ENCODE measurements at regions not wholly inside any gene's neighbourhood (a gene's known extent, or its start where the extent isn't known, plus 50 kb on each side); places are given as distances from the start of the nearest gene placed in this dataset.

DNA sequence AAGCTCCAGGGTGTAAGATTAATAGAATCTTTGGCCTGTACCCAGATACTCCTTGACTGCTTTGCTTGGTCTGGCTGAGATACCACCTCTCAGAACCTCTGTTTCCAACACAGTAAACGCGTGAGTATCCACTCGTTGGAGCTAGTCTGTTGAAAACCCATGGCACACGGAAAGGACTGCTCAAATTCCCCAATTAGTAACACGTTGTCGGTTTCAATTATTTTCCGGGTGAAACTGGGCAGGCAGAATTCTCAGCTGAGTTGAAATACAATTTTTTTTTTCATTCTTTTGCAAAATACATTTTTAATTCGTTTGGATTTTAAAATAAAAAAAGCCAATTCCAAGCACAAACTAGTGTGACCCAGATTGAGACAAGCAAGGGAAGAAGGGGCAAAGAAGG is 120.5 kb downstream of the MAF start:
- H3K9me3 ChIP-seq (ENCODE audit: insufficient read depth, low read depth, low read length): no peaks in the 10 kb centered on the region
- no peaks in the 10 kb centered on the region for H3K79me2 ChIP-seq (ENCODE audit: control insufficient read depth, insufficient read depth, low read length, poor library complexity)
- no peak overlapping the region for H3K9ac ChIP-seq (ENCODE audit: low read length)
- no CpG with 5 or more reads among the region's 8 CpGs for WGBS (ENCODE audit: extremely low coverage, insufficient coverage, insufficient read length)
- H4K8ac ChIP-seq (ENCODE audit: low read depth, low read length): no peak overlapping the region
- no peaks in the 10 kb centered on the region for H3K36me3 ChIP-seq (ENCODE audit: control insufficient read depth in 1 of 2, insufficient read depth in 2 of 2, low read length in 2 of 2)
- H3K79me1 ChIP-seq (ENCODE audit: low read length): no peaks in the 10 kb centered on the region
- no peak overlapping the region for H4K12ac ChIP-seq (ENCODE audit: low read depth, low read length)
- H3K4me3 ChIP-seq (ENCODE audit: low read depth, low read length): no peak overlapping the region
- no peak overlapping the region for H4K91ac ChIP-seq (ENCODE audit: low read depth, low read length)
- no peak overlapping the region for H2AK5ac ChIP-seq (ENCODE audit: low read length)
- no peak overlapping the region for H2BK12ac ChIP-seq (ENCODE audit: low read length)
- no peak overlapping the region for H2BK120ac ChIP-seq (ENCODE audit: insufficient read depth, low read length, poor library complexity)
- no peak overlapping the region for H2AFZ ChIP-seq (ENCODE audit: insufficient read depth, low read length, poor library complexity)
- no peak overlapping the region for H3K4me2 ChIP-seq (ENCODE audit: low read length)
- H2BK5ac ChIP-seq (ENCODE audit: low read depth, low read length, poor library complexity): no peak overlapping the region
- H3K18ac ChIP-seq (ENCODE audit: low read length): no peak overlapping the region
- H3K27me3 ChIP-seq (ENCODE audit: insufficient read depth, low read length): no peaks in the 10 kb centered on the region
- DNase-seq: no peak
- no peak overlapping the region for H3K23ac ChIP-seq (ENCODE audit: low read length)
- no peak overlapping the region for H3K4ac ChIP-seq (ENCODE audit: low read depth, low read length)
- no peaks in the 10 kb centered on the region for H3K4me1 ChIP-seq (ENCODE audit: control insufficient read depth in 1 of 2, insufficient read depth in 2 of 2, low read length in 2 of 2)
- no peak overlapping the region for H3K27ac ChIP-seq (ENCODE audit: low read depth, low read length)
- H3K14ac ChIP-seq (ENCODE audit: low read length): no peak overlapping the region

DNA sequence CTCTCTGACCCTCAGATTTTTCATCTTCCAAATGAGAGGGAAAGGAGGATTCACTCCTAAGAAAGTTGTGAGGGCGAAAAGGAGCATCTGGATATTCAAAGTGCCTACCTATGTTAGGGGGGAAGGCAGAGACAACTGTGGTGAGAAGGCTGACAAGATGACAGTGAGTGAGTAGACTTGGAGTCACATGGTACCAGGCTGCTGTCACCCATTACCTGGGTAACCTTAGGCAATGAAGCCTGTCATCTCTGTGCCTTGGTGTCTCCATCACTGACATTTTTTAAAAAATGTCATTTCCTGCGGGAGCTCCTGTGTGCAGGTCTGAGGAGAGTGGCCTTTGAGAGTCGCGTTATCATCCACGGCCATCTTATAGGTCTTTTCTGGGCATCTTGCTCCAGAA is 124.0 kb downstream of the MAF start:
- Histone ChIP-seq H2BK12ac (ENCODE audit: low read length) (no peak overlapping the region), H3K27me3 (ENCODE audit: insufficient read depth, low read length) (no peaks in the 10 kb centered on the region), H4K91ac (ENCODE audit: low read depth, low read length) (no peak overlapping the region), H2BK120ac (ENCODE audit: insufficient read depth, low read length, poor library complexity) (no peak overlapping the region), H3K27ac (ENCODE audit: low read depth, low read length) (no peak overlapping the region), H3K4me3 (ENCODE audit: low read depth, low read length) (no peak overlapping the region), H2BK5ac (ENCODE audit: low read depth, low read length, poor library complexity) (no peak overlapping the region), H3K9ac (ENCODE audit: low read length) (no peak overlapping the region), H3K79me2 (ENCODE audit: control insufficient read depth, insufficient read depth, low read length, poor library complexity) (no peaks in the 10 kb centered on the region), H3K9me3 (ENCODE audit: insufficient read depth, low read depth, low read length) (no peaks in the 10 kb centered on the region), H3K14ac (ENCODE audit: low read length) (no peak overlapping the region), H3K23ac (ENCODE audit: low read length) (no peak overlapping the region), H3K79me1 (ENCODE audit: low read length) (no peaks in the 10 kb centered on the region), H3K36me3 (ENCODE audit: control insufficient read depth in 1 of 2, insufficient read depth in 2 of 2, low read length in 2 of 2) (no peaks in the 10 kb centered on the region), H4K12ac (ENCODE audit: low read depth, low read length) (no peak overlapping the region), H3K4me2 (ENCODE audit: low read length) (no peak overlapping the region), H4K8ac (ENCODE audit: low read depth, low read length) (no peak overlapping the region), H3K4ac (ENCODE audit: low read depth, low read length) (no peak overlapping the region), H3K18ac (ENCODE audit: low read length) (no peak overlapping the region), H2AK5ac (ENCODE audit: low read length) (no peak overlapping the region), H3K4me1 (ENCODE audit: control insufficient read depth in 1 of 2, insufficient read depth in 2 of 2, low read length in 2 of 2) (no peaks in the 10 kb centered on the region), H2AFZ (ENCODE audit: insufficient read depth, low read length, poor library complexity) (no peak overlapping the region)
- no CpG with 5 or more reads among the region's 5 CpGs for WGBS (ENCODE audit: extremely low coverage, insufficient coverage, insufficient read length)
- DNase-seq: no peak

- Histone ChIP-seq H2AFZ (ENCODE audit: insufficient read depth, low read length, poor library complexity) (no peak overlapping the region), H3K79me1 (ENCODE audit: low read length) (no peaks in the 10 kb centered on the region), H2BK5ac (ENCODE audit: low read depth, low read length, poor library complexity) (no peak overlapping the region), H2AK5ac (ENCODE audit: low read length) (no peak overlapping the region), H4K91ac (ENCODE audit: low read depth, low read length) (no peak overlapping the region), H4K8ac (ENCODE audit: low read depth, low read length) (no peak overlapping the region), H3K18ac (ENCODE audit: low read length) (no peak overlapping the region), H2BK12ac (ENCODE audit: low read length) (no peak overlapping the region), H3K4me3 (ENCODE audit: low read depth, low read length) (no peak overlapping the region), H3K14ac (ENCODE audit: low read length) (no peak overlapping the region), H3K9ac (ENCODE audit: low read length) (no peak overlapping the region), H3K4me1 (ENCODE audit: control insufficient read depth in 1 of 2, insufficient read depth in 2 of 2, low read length in 2 of 2) (no peaks in the 10 kb centered on the region), H3K27ac (ENCODE audit: low read depth, low read length) (no peak overlapping the region), H3K9me3 (ENCODE audit: insufficient read depth, low read depth, low read length) (no peaks in the 10 kb centered on the region), H3K79me2 (ENCODE audit: control insufficient read depth, insufficient read depth, low read length, poor library complexity) (no peaks in the 10 kb centered on the region), H4K12ac (ENCODE audit: low read depth, low read length) (no peak overlapping the region), H3K4me2 (ENCODE audit: low read length) (no peak overlapping the region), H3K27me3 (ENCODE audit: insufficient read depth, low read length) (no peaks in the 10 kb centered on the region), H2BK120ac (ENCODE audit: insufficient read depth, low read length, poor library complexity) (no peak overlapping the region), H3K4ac (ENCODE audit: low read depth, low read length) (no peak overlapping the region), H3K23ac (ENCODE audit: low read length) (no peak overlapping the region), H3K36me3 (ENCODE audit: control insufficient read depth in 1 of 2, insufficient read depth in 2 of 2, low read length in 2 of 2) (no peaks in the 10 kb centered on the region)
- no CpG with 5 or more reads among the region's 4 CpGs for WGBS (ENCODE audit: extremely low coverage, insufficient coverage, insufficient read length)
- DNase-seq: no peak
Measured at GRCh38 chr16:79475841-79476240, 124.7 kb downstream of the MAF start.

GRCh38 chr16:79473456-79473855 is 127.1 kb downstream of the MAF start:
- H2BK120ac ChIP-seq (ENCODE audit: insufficient read depth, low read length, poor library complexity): no peak overlapping the region
- H2AK5ac ChIP-seq (ENCODE audit: low read length): no peak overlapping the region
- no peak overlapping the region for H3K27ac ChIP-seq (ENCODE audit: low read depth, low read length)
- H3K36me3 ChIP-seq (ENCODE audit: control insufficient read depth in 1 of 2, insufficient read depth in 2 of 2, low read length in 2 of 2): no peaks in the 10 kb centered on the region
- no peak for DNase-seq
- H3K4me1 ChIP-seq (ENCODE audit: control insufficient read depth in 1 of 2, insufficient read depth in 2 of 2, low read length in 2 of 2): no peaks in the 10 kb centered on the region
- H2AFZ ChIP-seq (ENCODE audit: insufficient read depth, low read length, poor library complexity): no peak overlapping the region
- no CpG with 5 or more reads among the region's 6 CpGs for WGBS (ENCODE audit: extremely low coverage, insufficient coverage, insufficient read length)
- H3K9ac ChIP-seq (ENCODE audit: low read length): no peak overlapping the region
- H4K91ac ChIP-seq (ENCODE audit: low read depth, low read length): no peak overlapping the region
- no peaks in the 10 kb centered on the region for H3K27me3 ChIP-seq (ENCODE audit: insufficient read depth, low read length)
- no peak overlapping the region for H4K12ac ChIP-seq (ENCODE audit: low read depth, low read length)
- H3K18ac ChIP-seq (ENCODE audit: low read length): no peak overlapping the region
- H3K79me1 ChIP-seq (ENCODE audit: low read length): no peaks in the 10 kb centered on the region
- no peaks in the 10 kb centered on the region for H3K9me3 ChIP-seq (ENCODE audit: insufficient read depth, low read depth, low read length)
- no peak overlapping the region for H3K4me3 ChIP-seq (ENCODE audit: low read depth, low read length)
- no peaks in the 10 kb centered on the region for H3K79me2 ChIP-seq (ENCODE audit: control insufficient read depth, insufficient read depth, low read length, poor library complexity)
- no peak overlapping the region for H3K4ac ChIP-seq (ENCODE audit: low read depth, low read length)
- no peak overlapping the region for H3K4me2 ChIP-seq (ENCODE audit: low read length)
- H2BK12ac ChIP-seq (ENCODE audit: low read length): no peak overlapping the region
- H4K8ac ChIP-seq (ENCODE audit: low read depth, low read length): no peak overlapping the region
- H2BK5ac ChIP-seq (ENCODE audit: low read depth, low read length, poor library complexity): no peak overlapping the region
- no peak overlapping the region for H3K23ac ChIP-seq (ENCODE audit: low read length)
- no peak overlapping the region for H3K14ac ChIP-seq (ENCODE audit: low read length)

Data from trophoblast cell (in vitro differentiated cells and primary cell).